ENCODE measurements at regions not wholly inside any gene's neighbourhood (a gene's known extent, or its start where the extent isn't known, plus 50 kb on each side); places are given as distances from the start of the nearest gene placed in this dataset.

DNA sequence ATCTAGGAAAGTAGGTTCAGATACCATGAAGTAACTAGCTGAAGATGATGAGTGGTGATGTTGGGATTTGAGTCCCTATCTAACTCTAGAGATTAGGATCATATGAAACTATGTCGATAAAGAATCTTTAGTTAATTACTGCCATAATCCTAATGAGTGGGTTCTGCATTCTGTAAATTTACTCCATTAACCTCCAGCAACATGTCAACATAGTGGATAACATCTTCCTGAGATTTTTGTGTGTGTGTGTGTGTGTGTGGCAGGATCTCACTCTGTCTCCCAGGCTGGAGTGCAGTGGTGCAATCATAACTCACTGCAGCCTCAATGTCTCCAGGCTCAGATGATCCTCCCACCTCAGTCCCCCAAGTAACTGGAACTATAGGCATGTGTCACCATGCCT, 272.9 kb upstream of the DPH6 start (continued):
- TF ChIP-seq ZNF555 (tag by site-specific recombination; conservative IDR thresholded peaks at IDR 0.05) = no peak
- no peak for TF ChIP-seq ZSCAN30 (tag by site-specific recombination; IDR thresholded peaks at IDR 0.05)
- no peak for TF ChIP-seq ZNF701 (tag by site-specific recombination; IDR thresholded peaks at IDR 0.05)
- no peak for TF ChIP-seq ZNF266 (tag by site-specific recombination; IDR thresholded peaks at IDR 0.05; ENCODE audit: low read depth)
- no peak for TF ChIP-seq ZNF416 (tag by site-specific recombination; IDR thresholded peaks at IDR 0.05)
- no peak for TF ChIP-seq SALL2 (tag by site-specific recombination; IDR thresholded peaks at IDR 0.05; ENCODE audit: borderline replicate concordance)
- TF ChIP-seq ZNF121 (tag by site-specific recombination; IDR thresholded peaks at IDR 0.05) = no peak
- no peak for TF ChIP-seq TRIM28 (IDR thresholded peaks at IDR 0.05; ENCODE audit: borderline replicate concordance, low read length)
- TF ChIP-seq ZNF521 (tag by site-specific recombination; IDR thresholded peaks at IDR 0.05) = no peak

GRCh38 chr15:35822153-35822552, 276.2 kb upstream of the DPH6 start:
- Histone ChIP-seq H3K27ac (ENCODE audit: extremely low read depth, low read depth, low read length) (no peak overlapping the region), H3K4me3 (ENCODE audit: low read depth, low read length) (no peak overlapping the region), H3K4me1 (ENCODE audit: control insufficient read depth, insufficient read depth, low read length) (no peaks in the 10 kb centered on the region), H3K36me3 (ENCODE audit: control insufficient read depth in 2 of 2, insufficient read depth in 1 of 2, low read length in 2 of 2) (no peaks in the 10 kb centered on the region), H3K9me3 (ENCODE audit: control insufficient read depth, insufficient read depth, low read depth, low read length) (no peaks in the 10 kb centered on the region)
- POLR2A ChIA-PET = no interaction called here
- TF ChIP-seq, protein P1, sequence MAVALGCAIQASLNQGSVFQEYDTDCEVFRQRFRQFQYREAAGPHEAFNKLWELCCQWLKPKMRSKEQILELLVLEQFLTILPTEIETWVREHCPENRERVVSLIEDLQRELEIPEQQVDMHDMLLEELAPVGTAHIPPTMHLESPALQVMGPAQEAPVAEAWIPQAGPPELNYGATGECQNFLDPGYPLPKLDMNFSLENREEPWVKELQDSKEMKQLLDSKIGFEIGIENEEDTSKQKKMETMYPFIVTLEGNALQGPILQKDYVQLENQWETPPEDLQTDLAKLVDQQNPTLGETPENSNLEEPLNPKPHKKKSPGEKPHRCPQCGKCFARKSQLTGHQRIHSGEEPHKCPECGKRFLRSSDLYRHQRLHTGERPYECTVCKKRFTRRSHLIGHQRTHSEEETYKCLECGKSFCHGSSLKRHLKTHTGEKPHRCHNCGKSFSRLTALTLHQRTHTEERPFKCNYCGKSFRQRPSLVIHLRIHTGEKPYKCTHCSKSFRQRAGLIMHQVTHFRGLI (tag by site-specific recombination; IDR thresholded peaks at IDR 0.05) = no peak
- TF ChIP-seq ATF2 (tag by site-specific recombination; IDR thresholded peaks at IDR 0.05; ENCODE audit: low read depth) = peak; percentile 54; the same call in 1 of the 2 replicates
- CTCF ChIA-PET = no interaction called here

DNA sequence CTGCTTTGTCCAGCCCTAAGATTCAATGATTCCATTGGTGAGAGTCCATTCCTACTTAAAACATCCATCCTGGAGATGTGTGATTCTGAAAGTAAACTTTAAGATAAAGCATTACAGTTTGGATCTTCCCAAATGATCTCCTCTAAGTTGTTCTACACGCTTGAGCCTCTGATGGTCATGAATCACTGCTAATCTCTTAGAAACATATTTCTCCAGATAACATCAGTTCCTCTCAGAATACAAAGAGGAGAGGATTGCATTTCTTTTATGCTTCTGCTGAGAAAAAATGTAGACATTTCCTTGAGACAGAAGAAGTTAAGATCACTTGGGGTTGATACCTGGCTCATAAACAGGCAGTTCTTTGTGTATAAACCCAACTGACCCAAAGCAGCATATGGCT, 281.2 kb upstream of the DPH6 start:
- POLR2A ChIA-PET = no interaction called here
- no peaks in the 10 kb centered on the region for H3K36me3 ChIP-seq (ENCODE audit: control insufficient read depth in 2 of 2, insufficient read depth in 1 of 2, low read length in 2 of 2)
- CTCF ChIA-PET = no interaction called here
- H3K4me3 ChIP-seq (ENCODE audit: low read depth, low read length) = no peak overlapping the region
- H3K4me1 ChIP-seq (ENCODE audit: control insufficient read depth, insufficient read depth, low read length) = no peaks in the 10 kb centered on the region
- H3K9me3 ChIP-seq (ENCODE audit: control insufficient read depth, insufficient read depth, low read depth, low read length) = no peaks in the 10 kb centered on the region
- no peak for TF ChIP-seq GLIS1 (tag by site-specific recombination; IDR thresholded peaks at IDR 0.05)
- TF ChIP-seq ZXDB (tag by site-specific recombination; IDR thresholded peaks at IDR 0.05) = no peak
- TF ChIP-seq ELK4 (IDR thresholded peaks at IDR 0.05; ENCODE audit: borderline replicate concordance, low read depth, low read length) = no peak
- no peak for TF ChIP-seq IKZF3 (tag by site-specific recombination; IDR thresholded peaks at IDR 0.05)
- TF ChIP-seq ZBTB21 (tag by site-specific recombination; IDR thresholded peaks at IDR 0.05) = no peak
- no peak overlapping the region for H3K27ac ChIP-seq (ENCODE audit: extremely low read depth, low read depth, low read length)

DNA sequence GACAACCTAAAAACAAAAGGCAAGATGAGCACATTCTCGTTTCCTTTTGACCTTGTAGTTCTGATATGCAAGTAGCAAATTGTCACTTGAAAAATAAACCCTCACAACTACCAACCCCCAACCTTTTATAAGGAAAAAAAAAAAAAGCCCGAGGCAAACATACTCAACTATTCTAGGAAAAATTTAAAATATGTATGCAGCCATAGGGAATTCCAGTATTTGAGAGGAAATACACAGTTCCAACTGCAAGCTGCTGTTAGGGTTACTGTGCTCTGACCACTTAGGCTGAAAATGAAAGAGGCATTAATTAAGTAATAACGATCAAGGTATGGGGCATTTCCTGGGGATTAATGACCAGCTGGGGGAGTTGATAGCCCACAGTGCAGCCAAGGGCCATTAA, 281.9 kb upstream of the DPH6 start:
- POLR2A ChIA-PET = no interaction called here
- H3K4me3 ChIP-seq (ENCODE audit: low read depth, low read length) = no peak overlapping the region
- no peaks in the 10 kb centered on the region for H3K4me1 ChIP-seq (ENCODE audit: control insufficient read depth, insufficient read depth, low read length)
- no peak overlapping the region for H3K27ac ChIP-seq (ENCODE audit: extremely low read depth, low read depth, low read length)
- no peaks in the 10 kb centered on the region for H3K9me3 ChIP-seq (ENCODE audit: control insufficient read depth, insufficient read depth, low read depth, low read length)
- CTCF ChIA-PET = no interaction called here
- no peaks in the 10 kb centered on the region for H3K36me3 ChIP-seq (ENCODE audit: control insufficient read depth in 2 of 2, insufficient read depth in 1 of 2, low read length in 2 of 2)
- TF ChIP-seq ZNF350 (tag by site-specific recombination; IDR thresholded peaks at IDR 0.05) (no peak), ZNF140 (tag by site-specific recombination; IDR thresholded peaks at IDR 0.05) (no peak), SP2 (tag by site-specific recombination; IDR thresholded peaks at IDR 0.05) (no peak), HOXA7 (CRISPR knock-in tag; IDR thresholded peaks at IDR 0.05; ENCODE audit: borderline replicate concordance) (no peak), ZNF768 (tag by site-specific recombination; IDR thresholded peaks at IDR 0.05) (no peak)
- TF ChIP-seq, protein P2, sequence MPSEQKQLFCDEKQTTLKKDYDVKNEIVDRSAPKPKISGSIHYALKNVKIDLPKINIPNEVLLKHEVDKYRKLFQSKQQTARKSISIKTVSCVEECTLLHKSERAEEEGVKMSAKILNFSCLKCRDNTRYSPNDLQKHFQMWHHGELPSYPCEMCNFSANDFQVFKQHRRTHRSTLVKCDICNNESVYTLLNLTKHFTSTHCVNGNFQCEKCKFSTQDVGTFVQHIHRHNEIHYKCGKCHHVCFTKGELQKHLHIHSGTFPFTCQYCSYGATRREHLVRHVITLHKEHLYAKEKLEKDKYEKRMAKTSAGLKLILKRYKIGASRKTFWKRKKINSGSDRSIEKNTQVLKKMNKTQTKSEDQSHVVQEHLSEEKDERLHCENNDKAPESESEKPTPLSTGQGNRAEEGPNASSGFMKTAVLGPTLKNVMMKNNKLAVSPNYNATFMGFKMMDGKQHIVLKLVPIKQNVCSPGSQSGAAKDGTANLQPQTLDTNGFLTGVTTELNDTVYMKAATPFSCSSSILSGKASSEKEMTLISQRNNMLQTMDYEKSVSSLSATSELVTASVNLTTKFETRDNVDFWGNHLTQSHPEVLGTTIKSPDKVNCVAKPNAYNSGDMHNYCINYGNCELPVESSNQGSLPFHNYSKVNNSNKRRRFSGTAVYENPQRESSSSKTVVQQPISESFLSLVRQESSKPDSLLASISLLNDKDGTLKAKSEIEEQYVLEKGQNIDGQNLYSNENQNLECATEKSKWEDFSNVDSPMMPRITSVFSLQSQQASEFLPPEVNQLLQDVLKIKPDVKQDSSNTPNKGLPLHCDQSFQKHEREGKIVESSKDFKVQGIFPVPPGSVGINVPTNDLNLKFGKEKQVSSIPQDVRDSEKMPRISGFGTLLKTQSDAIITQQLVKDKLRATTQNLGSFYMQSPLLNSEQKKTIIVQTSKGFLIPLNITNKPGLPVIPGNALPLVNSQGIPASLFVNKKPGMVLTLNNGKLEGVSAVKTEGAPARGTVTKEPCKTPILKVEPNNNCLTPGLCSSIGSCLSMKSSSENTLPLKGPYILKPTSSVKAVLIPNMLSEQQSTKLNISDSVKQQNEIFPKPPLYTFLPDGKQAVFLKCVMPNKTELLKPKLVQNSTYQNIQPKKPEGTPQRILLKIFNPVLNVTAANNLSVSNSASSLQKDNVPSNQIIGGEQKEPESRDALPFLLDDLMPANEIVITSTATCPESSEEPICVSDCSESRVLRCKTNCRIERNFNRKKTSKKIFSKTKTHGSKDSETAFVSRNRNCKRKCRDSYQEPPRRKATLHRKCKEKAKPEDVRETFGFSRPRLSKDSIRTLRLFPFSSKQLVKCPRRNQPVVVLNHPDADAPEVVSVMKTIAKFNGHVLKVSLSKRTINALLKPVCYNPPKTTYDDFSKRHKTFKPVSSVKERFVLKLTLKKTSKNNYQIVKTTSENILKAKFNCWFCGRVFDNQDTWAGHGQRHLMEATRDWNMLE (tag by site-specific recombination; conservative IDR thresholded peaks at IDR 0.05; ENCODE audit: low read depth) = no peak

Data from HEK293 (cell line).